Keratinocyte (primary cell): ENCODE measurements at regions not wholly inside any gene's neighbourhood (a gene's known extent, or its start where the extent isn't known, plus 50 kb on each side); places are given as distances from the start of the nearest gene placed in this dataset.

ENCODE experiments used
- CTCF ChIP-seq, 3 experiments: IDR thresholded peaks in 1 of 3; conservative IDR thresholded peaks in 1 of 3; optimal IDR thresholded peaks in 1 of 3; 2 replicates in 2 of 3; 3 replicates in 1 of 3; pipeline versions ENCODE3 to v1.5.1; 2011; ENCODE audit warnings: low read length in 3 of 3, mild to moderate bottlenecking in 3 of 3, moderate library complexity in 2 of 3, control low read depth in 1 of 3, inconsistent platforms in 1 of 3; ENCODE audit not compliant: insufficient read depth in 2 of 3; ENCODE audit errors: extremely low read depth in 1 of 3
- EZH2 ChIP-seq: IDR thresholded peaks from one replicate; pipeline ENCODE4 v1.6.1; 2012; ENCODE audit warnings: inconsistent platforms, mild to moderate bottlenecking, low read length, moderate library complexity

GRCh38 chr2:236985761-236986339 lies 99.8 kb upstream of the COPS8 start:
- TF ChIP-seq CTCF (optimal IDR thresholded peaks at IDR 0.05 in 1 of 3, IDR thresholded peaks at IDR 0.05 in 1 of 3, conservative IDR thresholded peaks at IDR 0.05 in 1 of 3; ENCODE audit: extremely low read depth in 1 of 3, insufficient read depth in 2 of 3, low read length in 3 of 3) (no peak), EZH2 (no peak)
